ENCODE measurements at regions not wholly inside any gene's neighbourhood (a gene's known extent, or its start where the extent isn't known, plus 50 kb on each side); places are given as distances from the start of the nearest gene placed in this dataset.
"Not testable (repeated sequence)": the region's sequence is repeated elsewhere in the genome, so short reads cannot be mapped to it uniquely, and the experiment has no call there.

- H4K91ac ChIP-seq (ENCODE audit: insufficient read depth, low read depth, low read length); H2BK15ac ChIP-seq (ENCODE audit: low read depth, low read length); H3K4me3 ChIP-seq (ENCODE audit: insufficient read depth, low read depth, low read length); H2BK20ac ChIP-seq (ENCODE audit: low read depth, low read length); in situ Hi-C loops (cut with MboI; ENCODE audit: low sequenced_read_pairs); ATAC-seq (ENCODE audit: low read depth); H3K36me3 ChIP-seq (ENCODE audit: control insufficient read depth, insufficient read depth, low read length); H3K56ac ChIP-seq (ENCODE audit: extremely low read depth, insufficient read depth, low read length); H3K9me3 ChIP-seq (ENCODE audit: control insufficient read depth, insufficient read depth, low read length); POLR2A ChIA-PET (ENCODE audit: unreplicated experiment); intact Hi-C loops (cut with micrococcal nuclease); H3K23ac ChIP-seq (ENCODE audit: low read depth, low read length); H3K4ac ChIP-seq (ENCODE audit: low read depth, low read length); H4K20me1 ChIP-seq (ENCODE audit: insufficient read depth, low read length); DNase-seq; H4K8ac ChIP-seq (ENCODE audit: low read depth in 2 of 2, low read length in 2 of 2); H3K18ac ChIP-seq (ENCODE audit: low read depth, low read length); H3K4me1 ChIP-seq (ENCODE audit: control insufficient read depth, insufficient read depth, low read length); H2AFZ ChIP-seq (replicated peaks; ENCODE audit: low read length, poor library complexity); H2AK9ac ChIP-seq (replicated peaks; ENCODE audit: low read depth, low read length, poor library complexity); dilution Hi-C loops (cut with HindIII; ENCODE audit: low sequenced_read_pairs, unreplicated experiment); BruUV-seq (replicated peaks); H3K4me2 ChIP-seq (ENCODE audit: low read depth, low read length); H2AK5ac ChIP-seq (ENCODE audit: low read depth, low read length); H2BK120ac ChIP-seq (ENCODE audit: low read depth, low read length); H3K79me1 ChIP-seq (ENCODE audit: low read depth in 1 of 2, low read length in 2 of 2); H3K14ac ChIP-seq (replicated peaks; ENCODE audit: low read depth, low read length); H3K27ac ChIP-seq (ENCODE audit: insufficient read depth, low read length); H3K9ac ChIP-seq (ENCODE audit: low read depth, low read length); H4K5ac ChIP-seq (ENCODE audit: low read depth, low read length); H3K9me1 ChIP-seq (ENCODE audit: insufficient read depth, low read length); H2BK5ac ChIP-seq (ENCODE audit: low read depth, low read length, poor library complexity, severe bottlenecking): not testable (repeated sequence)
- H3K27me3 ChIP-seq (ENCODE audit: control insufficient read depth, insufficient read depth, low read length), result peaks cover 20% of the 10 kb centered on the region
- CTCF ChIA-PET, result interaction anchor here (0.7 kb wide), 1 partner anchor 69 kb away, joined by 3 read pairs; no protein-coding TSS in a partner anchor
- WGBS, 2 experiments (ENCODE audit: extremely low coverage in 2 of 2, insufficient read length in 1 of 2), result 50% methylated on average over 1 of the region's 2 CpGs; no CpG with 5 or more reads in 1 of the 2 experiments
These were observed 74.3 kb upstream of the FOXE1 start for GRCh38 chr9:97778740-97779139.
